ENCODE measurements at regions not wholly inside any gene's neighbourhood (a gene's known extent, or its start where the extent isn't known, plus 50 kb on each side); places are given as distances from the start of the nearest gene placed in this dataset.

DNA sequence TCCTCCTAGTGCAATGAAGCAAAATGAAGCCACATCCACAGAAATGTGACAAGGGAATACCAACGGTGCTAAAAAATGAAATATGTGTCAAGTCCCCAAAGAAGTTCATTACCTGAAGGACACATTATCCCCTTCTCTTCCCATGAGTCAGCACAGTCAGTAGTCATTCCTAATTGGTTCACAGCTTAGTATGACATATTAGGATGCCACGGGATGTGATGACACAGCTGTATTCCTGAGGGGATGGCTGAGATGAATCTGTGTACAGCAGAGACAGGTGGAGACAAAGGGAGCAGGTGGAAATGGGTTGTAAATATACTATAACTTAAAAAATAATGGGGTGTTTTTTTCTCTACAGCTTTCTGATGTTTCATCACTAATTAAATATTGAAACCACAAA is 273.4 kb downstream of the ARRDC4 start:
- Histone ChIP-seq H3K36me3 (ENCODE audit: control insufficient read depth in 1 of 2, insufficient read depth in 2 of 2, low read length in 2 of 2) (no peaks in the 10 kb centered on the region), H3K9ac (ENCODE audit: low read length) (no peak overlapping the region), H3K27ac (ENCODE audit: low read depth, low read length) (no peak overlapping the region), H3K9me2 (ENCODE audit: insufficient read depth) (no peaks in the 10 kb centered on the region), H3K4me2 (ENCODE audit: low read length) (no peak overlapping the region), H3K9me3 (ENCODE audit: control insufficient read depth in 1 of 2, insufficient read depth in 1 of 2, low read depth in 1 of 2, low read length in 2 of 2) (no peaks in the 10 kb centered on the region), H2AFZ (ENCODE audit: low read depth, low read length, poor library complexity, severe bottlenecking) (no peak overlapping the region), H3K27me3 (ENCODE audit: insufficient read depth, low read length) (no peaks in the 10 kb centered on the region), H3K4me3 (replicated peaks in 1 of 2; ENCODE audit: low read depth in 1 of 2, low read length in 2 of 2) (no peak overlapping the region), H3K79me2 (ENCODE audit: insufficient read depth, low read length) (no peaks in the 10 kb centered on the region), H3K4me1 (ENCODE audit: control insufficient read depth in 1 of 2, insufficient read depth in 2 of 2, low read length in 2 of 2) (no peaks in the 10 kb centered on the region), H4K20me1 (ENCODE audit: insufficient read depth) (no peaks in the 10 kb centered on the region)
- POLR2A ChIA-PET, result no interaction called here
- BruUV-seq (replicated peaks), result no TSS peak
- no peak for DNase-seq (ENCODE audit: low read depth, low spot score)
- TF ChIP-seq SRF (IDR thresholded peaks at IDR 0.05; ENCODE audit: low read depth) (no peak), ZNF274 (IDR thresholded peaks at IDR 0.05; ENCODE audit: low read depth, low read length) (no peak), YY1 (IDR thresholded peaks at IDR 0.05; ENCODE audit: extremely low read depth, insufficient replicate concordance, low read depth, low read length) (no peak), TCF7L2 (IDR thresholded peaks at IDR 0.05; ENCODE audit: borderline replicate concordance, extremely low read depth, insufficient read depth, insufficient read length) (no peak)
- CTCF ChIA-PET, result no interaction called here
- intact Hi-C loops (cut with micrococcal nuclease), result no loop called here
- ATAC-seq, result no peak
- RAD21 ChIA-PET (ENCODE audit: low non-redundant PET in 1 of 2, low total read pairs in 2 of 2, uncharacterized antibody in 2 of 2, unreplicated experiment in 2 of 2), result no interaction called here

DNA sequence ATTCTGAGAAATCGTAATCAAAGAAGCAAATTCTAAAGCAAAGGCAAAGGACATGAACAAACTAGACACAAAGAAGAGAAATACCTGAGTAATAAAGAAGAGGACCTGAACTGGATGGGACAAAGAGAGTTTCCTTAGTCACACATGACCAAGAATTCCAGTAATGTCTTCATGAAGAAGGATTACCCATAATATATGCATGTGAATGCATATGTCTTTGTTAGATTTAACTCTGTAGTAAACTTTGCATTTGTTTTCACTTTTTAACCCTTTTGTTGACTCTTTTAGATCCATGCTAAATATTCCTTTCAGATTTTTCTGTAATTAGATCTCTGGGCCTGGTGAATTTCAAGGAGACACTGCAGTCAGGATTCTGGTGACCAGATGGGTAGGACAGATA is 279.8 kb downstream of the ARRDC4 start:
- no peak overlapping the region for H2AFZ ChIP-seq (ENCODE audit: low read depth, low read length, poor library complexity, severe bottlenecking)
- ATAC-seq, result no peak
- ChIA-PET RAD21 (ENCODE audit: low non-redundant PET in 1 of 2, low total read pairs in 2 of 2, uncharacterized antibody in 2 of 2, unreplicated experiment in 2 of 2) (no interaction called here), POLR2A (no interaction called here), CTCF (no interaction called here)
- H3K9ac ChIP-seq (ENCODE audit: low read length), result no peak overlapping the region
- no peak overlapping the region for H3K4me2 ChIP-seq (ENCODE audit: low read length)
- no peak overlapping the region for H3K4me3 ChIP-seq (replicated peaks in 1 of 2; ENCODE audit: low read depth in 1 of 2, low read length in 2 of 2)
- no peaks in the 10 kb centered on the region for H3K36me3 ChIP-seq (ENCODE audit: control insufficient read depth in 1 of 2, insufficient read depth in 2 of 2, low read length in 2 of 2)
- no peaks in the 10 kb centered on the region for H3K79me2 ChIP-seq (ENCODE audit: insufficient read depth, low read length)
- no peaks in the 10 kb centered on the region for H3K27me3 ChIP-seq (ENCODE audit: insufficient read depth, low read length)
- TF ChIP-seq POLR2A (IDR thresholded peaks at IDR 0.05; ENCODE audit: borderline replicate concordance, extremely low read depth, insufficient read depth, insufficient read length) (no peak), EGR1 (IDR thresholded peaks at IDR 0.05; ENCODE audit: low read depth) (no peak), ZNF274 (IDR thresholded peaks at IDR 0.05; ENCODE audit: low read depth, low read length) (no peak), ZFX (IDR thresholded peaks at IDR 0.05) (no peak), EZH2phosphoT487 (IDR thresholded peaks at IDR 0.05; ENCODE audit: borderline replicate concordance) (no peak), POLR2AphosphoS5 (IDR thresholded peaks at IDR 0.05; ENCODE audit: low read depth, low read length) (no peak), JUND (IDR thresholded peaks at IDR 0.05) (no peak), RAD21 (IDR thresholded peaks at IDR 0.05; ENCODE audit: low read depth) (no peak)
- TF ChIP-seq, protein P1, sequence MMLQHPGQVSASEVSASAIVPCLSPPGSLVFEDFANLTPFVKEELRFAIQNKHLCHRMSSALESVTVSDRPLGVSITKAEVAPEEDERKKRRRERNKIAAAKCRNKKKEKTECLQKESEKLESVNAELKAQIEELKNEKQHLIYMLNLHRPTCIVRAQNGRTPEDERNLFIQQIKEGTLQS (IDR thresholded peaks at IDR 0.05), result no peak
- TF ChIP-seq, protein P2, sequence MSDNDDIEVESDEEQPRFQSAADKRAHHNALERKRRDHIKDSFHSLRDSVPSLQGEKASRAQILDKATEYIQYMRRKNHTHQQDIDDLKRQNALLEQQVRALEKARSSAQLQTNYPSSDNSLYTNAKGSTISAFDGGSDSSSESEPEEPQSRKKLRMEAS (IDR thresholded peaks at IDR 0.05), result no peak
- TF ChIP-seq, protein P3, sequence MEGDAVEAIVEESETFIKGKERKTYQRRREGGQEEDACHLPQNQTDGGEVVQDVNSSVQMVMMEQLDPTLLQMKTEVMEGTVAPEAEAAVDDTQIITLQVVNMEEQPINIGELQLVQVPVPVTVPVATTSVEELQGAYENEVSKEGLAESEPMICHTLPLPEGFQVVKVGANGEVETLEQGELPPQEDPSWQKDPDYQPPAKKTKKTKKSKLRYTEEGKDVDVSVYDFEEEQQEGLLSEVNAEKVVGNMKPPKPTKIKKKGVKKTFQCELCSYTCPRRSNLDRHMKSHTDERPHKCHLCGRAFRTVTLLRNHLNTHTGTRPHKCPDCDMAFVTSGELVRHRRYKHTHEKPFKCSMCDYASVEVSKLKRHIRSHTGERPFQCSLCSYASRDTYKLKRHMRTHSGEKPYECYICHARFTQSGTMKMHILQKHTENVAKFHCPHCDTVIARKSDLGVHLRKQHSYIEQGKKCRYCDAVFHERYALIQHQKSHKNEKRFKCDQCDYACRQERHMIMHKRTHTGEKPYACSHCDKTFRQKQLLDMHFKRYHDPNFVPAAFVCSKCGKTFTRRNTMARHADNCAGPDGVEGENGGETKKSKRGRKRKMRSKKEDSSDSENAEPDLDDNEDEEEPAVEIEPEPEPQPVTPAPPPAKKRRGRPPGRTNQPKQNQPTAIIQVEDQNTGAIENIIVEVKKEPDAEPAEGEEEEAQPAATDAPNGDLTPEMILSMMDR (IDR thresholded peaks at IDR 0.05 in 2 of 3, conservative IDR thresholded peaks at IDR 0.05 in 1 of 3; ENCODE audit: borderline replicate concordance in 1 of 3, insufficient read depth in 1 of 3, low read depth in 2 of 3, low read length in 2 of 3), result no peak
- TF ChIP-seq, protein P4, sequence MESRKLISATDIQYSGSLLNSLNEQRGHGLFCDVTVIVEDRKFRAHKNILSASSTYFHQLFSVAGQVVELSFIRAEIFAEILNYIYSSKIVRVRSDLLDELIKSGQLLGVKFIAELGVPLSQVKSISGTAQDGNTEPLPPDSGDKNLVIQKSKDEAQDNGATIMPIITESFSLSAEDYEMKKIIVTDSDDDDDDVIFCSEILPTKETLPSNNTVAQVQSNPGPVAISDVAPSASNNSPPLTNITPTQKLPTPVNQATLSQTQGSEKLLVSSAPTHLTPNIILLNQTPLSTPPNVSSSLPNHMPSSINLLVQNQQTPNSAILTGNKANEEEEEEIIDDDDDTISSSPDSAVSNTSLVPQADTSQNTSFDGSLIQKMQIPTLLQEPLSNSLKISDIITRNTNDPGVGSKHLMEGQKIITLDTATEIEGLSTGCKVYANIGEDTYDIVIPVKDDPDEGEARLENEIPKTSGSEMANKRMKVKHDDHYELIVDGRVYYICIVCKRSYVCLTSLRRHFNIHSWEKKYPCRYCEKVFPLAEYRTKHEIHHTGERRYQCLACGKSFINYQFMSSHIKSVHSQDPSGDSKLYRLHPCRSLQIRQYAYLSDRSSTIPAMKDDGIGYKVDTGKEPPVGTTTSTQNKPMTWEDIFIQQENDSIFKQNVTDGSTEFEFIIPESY (IDR thresholded peaks at IDR 0.05; ENCODE audit: extremely low read depth, insufficient replicate concordance, low read length), result no peak
- no peak for DNase-seq (ENCODE audit: low read depth, low spot score)
- H3K27ac ChIP-seq (ENCODE audit: low read depth, low read length), result no peak overlapping the region
- no peaks in the 10 kb centered on the region for H3K4me1 ChIP-seq (ENCODE audit: control insufficient read depth in 1 of 2, insufficient read depth in 2 of 2, low read length in 2 of 2)
- no TSS peak for BruUV-seq (replicated peaks)
- intact Hi-C loops (cut with micrococcal nuclease), result no loop called here
- H4K20me1 ChIP-seq (ENCODE audit: insufficient read depth), result no peaks in the 10 kb centered on the region
- H3K9me2 ChIP-seq (ENCODE audit: insufficient read depth), result no peaks in the 10 kb centered on the region
- no peaks in the 10 kb centered on the region for H3K9me3 ChIP-seq (ENCODE audit: control insufficient read depth in 1 of 2, insufficient read depth in 1 of 2, low read depth in 1 of 2, low read length in 2 of 2)
